ENCODE measurements at regions not wholly inside any gene's neighbourhood (a gene's known extent, or its start where the extent isn't known, plus 50 kb on each side); places are given as distances from the start of the nearest gene placed in this dataset.

DNA sequence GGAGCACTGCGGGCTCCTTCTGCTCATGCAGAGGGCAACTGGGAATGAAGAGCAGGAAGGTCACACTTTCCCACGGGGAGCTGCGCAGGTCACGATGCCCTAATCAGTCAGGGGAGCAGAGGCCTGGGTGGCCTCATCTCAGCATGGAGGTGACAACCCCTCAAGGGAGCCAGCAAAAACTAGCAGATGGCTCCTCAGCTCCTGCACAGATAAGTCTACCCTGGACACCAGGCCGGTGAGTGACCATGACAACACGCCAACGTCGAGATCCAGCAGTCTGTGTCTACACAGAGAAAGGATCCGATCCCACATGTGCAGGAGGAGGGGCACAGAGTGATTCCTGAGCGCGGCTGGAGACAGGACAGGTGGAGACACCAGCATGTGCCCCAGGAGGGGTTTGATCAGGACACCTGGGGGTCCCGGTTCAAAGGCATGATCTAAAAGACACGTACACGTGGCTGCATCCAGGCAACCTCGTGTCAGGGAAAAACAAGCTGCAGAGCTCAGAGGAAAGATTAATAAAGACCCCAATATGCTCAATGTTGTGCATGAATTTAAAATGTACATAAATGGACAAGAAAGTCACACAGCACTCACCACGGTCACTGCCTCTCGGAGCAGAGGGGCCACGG is 153.7 kb upstream of the SFSWAP start:
- no peak for TF ChIP-seq POLR2AphosphoS5 (IDR thresholded peaks at IDR 0.05)
- TF ChIP-seq, protein P1, sequence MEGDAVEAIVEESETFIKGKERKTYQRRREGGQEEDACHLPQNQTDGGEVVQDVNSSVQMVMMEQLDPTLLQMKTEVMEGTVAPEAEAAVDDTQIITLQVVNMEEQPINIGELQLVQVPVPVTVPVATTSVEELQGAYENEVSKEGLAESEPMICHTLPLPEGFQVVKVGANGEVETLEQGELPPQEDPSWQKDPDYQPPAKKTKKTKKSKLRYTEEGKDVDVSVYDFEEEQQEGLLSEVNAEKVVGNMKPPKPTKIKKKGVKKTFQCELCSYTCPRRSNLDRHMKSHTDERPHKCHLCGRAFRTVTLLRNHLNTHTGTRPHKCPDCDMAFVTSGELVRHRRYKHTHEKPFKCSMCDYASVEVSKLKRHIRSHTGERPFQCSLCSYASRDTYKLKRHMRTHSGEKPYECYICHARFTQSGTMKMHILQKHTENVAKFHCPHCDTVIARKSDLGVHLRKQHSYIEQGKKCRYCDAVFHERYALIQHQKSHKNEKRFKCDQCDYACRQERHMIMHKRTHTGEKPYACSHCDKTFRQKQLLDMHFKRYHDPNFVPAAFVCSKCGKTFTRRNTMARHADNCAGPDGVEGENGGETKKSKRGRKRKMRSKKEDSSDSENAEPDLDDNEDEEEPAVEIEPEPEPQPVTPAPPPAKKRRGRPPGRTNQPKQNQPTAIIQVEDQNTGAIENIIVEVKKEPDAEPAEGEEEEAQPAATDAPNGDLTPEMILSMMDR (IDR thresholded peaks at IDR 0.05) = no peak
- no peak for TF ChIP-seq POLR2A (IDR thresholded peaks at IDR 0.05)
